C4-2B (cell line): ENCODE measurements at regions not wholly inside any gene's neighbourhood (a gene's known extent, or its start where the extent isn't known, plus 50 kb on each side); places are given as distances from the start of the nearest gene placed in this dataset.

Experiments used
- CTCF ChIP-seq: fragments of 450-650 bp; conservative IDR thresholded peaks from 2 replicates; pipeline ENCODE4 v1.5.1; 2017; ENCODE audit warnings: mild to moderate bottlenecking
- ZFX ChIP-seq: fragments of 450-650 bp; IDR thresholded peaks from 2 replicates; pipeline ENCODE4 v1.6.1; 2017

GRCh38 chr6:148183776-148184175, 158.9 kb upstream of the SASH1 start:
- TF ChIP-seq CTCF (no peak), ZFX (no peak)
